ENCODE measurements at regions not wholly inside any gene's neighbourhood (a gene's known extent, or its start where the extent isn't known, plus 50 kb on each side); places are given as distances from the start of the nearest gene placed in this dataset.

GRCh38 chr4:29199025-29199424, 1521.1 kb upstream of the PCDH7 start:
- TF ChIP-seq, protein P1, sequence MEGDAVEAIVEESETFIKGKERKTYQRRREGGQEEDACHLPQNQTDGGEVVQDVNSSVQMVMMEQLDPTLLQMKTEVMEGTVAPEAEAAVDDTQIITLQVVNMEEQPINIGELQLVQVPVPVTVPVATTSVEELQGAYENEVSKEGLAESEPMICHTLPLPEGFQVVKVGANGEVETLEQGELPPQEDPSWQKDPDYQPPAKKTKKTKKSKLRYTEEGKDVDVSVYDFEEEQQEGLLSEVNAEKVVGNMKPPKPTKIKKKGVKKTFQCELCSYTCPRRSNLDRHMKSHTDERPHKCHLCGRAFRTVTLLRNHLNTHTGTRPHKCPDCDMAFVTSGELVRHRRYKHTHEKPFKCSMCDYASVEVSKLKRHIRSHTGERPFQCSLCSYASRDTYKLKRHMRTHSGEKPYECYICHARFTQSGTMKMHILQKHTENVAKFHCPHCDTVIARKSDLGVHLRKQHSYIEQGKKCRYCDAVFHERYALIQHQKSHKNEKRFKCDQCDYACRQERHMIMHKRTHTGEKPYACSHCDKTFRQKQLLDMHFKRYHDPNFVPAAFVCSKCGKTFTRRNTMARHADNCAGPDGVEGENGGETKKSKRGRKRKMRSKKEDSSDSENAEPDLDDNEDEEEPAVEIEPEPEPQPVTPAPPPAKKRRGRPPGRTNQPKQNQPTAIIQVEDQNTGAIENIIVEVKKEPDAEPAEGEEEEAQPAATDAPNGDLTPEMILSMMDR (IDR thresholded peaks at IDR 0.05) = no peak
- TF ChIP-seq POLR2AphosphoS5 (IDR thresholded peaks at IDR 0.05) (no peak), POLR2A (IDR thresholded peaks at IDR 0.05) (no peak)
